ENCODE measurements at regions not wholly inside any gene's neighbourhood (a gene's known extent, or its start where the extent isn't known, plus 50 kb on each side); places are given as distances from the start of the nearest gene placed in this dataset.

DNA sequence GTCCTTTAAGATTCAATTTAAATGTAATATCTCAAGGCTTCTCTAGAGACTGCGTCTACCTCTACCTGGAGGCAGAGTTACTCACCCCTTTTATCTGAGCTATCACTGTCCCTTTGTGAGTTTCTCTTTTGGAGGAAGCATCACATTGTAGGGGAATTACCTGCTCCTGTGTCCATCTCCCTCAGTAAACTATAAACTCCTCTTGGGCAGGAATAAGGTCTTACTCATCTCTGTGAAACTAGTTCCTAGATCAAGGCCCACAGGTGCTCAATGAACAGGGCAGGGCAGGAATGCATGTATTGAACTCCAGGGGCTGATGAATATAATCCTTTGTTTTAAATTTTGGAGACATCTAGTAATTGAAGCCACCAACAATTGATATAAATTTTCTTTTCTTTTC, 139.8 kb upstream of the ERCC6L2 start:
- no peaks in the 10 kb centered on the region for H3K9me3 ChIP-seq
- no peaks in the 10 kb centered on the region for H3K36me3 ChIP-seq
- TF ChIP-seq, protein P1, sequence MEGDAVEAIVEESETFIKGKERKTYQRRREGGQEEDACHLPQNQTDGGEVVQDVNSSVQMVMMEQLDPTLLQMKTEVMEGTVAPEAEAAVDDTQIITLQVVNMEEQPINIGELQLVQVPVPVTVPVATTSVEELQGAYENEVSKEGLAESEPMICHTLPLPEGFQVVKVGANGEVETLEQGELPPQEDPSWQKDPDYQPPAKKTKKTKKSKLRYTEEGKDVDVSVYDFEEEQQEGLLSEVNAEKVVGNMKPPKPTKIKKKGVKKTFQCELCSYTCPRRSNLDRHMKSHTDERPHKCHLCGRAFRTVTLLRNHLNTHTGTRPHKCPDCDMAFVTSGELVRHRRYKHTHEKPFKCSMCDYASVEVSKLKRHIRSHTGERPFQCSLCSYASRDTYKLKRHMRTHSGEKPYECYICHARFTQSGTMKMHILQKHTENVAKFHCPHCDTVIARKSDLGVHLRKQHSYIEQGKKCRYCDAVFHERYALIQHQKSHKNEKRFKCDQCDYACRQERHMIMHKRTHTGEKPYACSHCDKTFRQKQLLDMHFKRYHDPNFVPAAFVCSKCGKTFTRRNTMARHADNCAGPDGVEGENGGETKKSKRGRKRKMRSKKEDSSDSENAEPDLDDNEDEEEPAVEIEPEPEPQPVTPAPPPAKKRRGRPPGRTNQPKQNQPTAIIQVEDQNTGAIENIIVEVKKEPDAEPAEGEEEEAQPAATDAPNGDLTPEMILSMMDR (IDR thresholded peaks at IDR 0.05), result no peak
- H3K4me1 ChIP-seq (ENCODE audit: control insufficient read depth in 1 of 2, low read depth in 2 of 2), result no peaks in the 10 kb centered on the region
- H3K4me3 ChIP-seq, result no peak overlapping the region
- no peaks in the 10 kb centered on the region for H3K27me3 ChIP-seq (replicated peaks; ENCODE audit: insufficient read depth)
- ATAC-seq (ENCODE audit: insufficient number of reproducible peaks, low FRiP score, low read depth) (no peak), DNase-seq (ENCODE audit: low spot score) (no peak)
- no peak overlapping the region for H3K27ac ChIP-seq

DNA sequence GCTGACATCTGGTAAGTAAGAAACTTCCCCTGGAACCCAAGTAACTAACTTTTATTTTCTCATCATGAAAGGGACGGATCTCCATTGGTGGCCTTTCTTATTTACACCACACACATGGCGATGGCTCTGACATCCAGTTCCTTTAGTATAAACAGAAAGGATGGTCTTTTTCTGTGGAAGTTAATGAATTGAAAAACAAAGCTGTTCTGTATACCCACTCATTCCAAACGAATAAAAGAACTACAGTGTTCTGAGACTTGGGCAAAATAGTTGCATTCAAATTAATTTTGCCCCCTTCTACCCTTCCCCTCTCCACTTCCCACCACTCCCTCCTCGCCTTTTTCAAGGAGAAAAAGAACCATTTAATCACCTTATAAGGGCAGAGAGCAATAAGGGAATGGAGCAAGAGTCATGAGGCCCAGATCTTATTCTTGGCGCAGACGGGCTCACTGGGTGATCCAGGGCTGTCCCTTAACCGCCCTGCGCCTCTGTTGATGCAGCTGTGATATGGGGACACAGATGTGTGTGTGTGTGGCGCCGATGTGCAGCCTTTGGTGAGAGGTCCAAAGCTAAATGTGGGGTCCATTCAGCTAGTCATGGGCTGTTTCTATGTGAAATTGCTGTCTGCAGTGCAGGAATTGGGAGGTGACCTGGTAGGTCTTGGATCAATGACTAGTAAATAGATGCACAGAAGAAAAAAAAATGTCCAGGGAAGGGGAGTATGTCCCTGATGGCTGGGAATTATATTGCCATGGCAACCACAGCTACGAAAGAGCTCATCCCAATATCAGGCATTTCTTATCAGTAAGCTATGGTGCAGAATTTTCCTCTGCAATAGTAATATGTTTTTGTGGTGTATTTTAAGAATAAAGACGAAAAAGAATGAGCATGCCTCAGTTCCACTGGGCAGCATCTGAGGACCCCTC, 141.5 kb upstream of the ERCC6L2 start:
- H3K4me1 ChIP-seq (ENCODE audit: control insufficient read depth in 1 of 2, low read depth in 2 of 2), result no peaks in the 10 kb centered on the region
- H3K4me3 ChIP-seq, result no peak overlapping the region
- no peaks in the 10 kb centered on the region for H3K27me3 ChIP-seq (replicated peaks; ENCODE audit: insufficient read depth)
- no peak for ATAC-seq (ENCODE audit: insufficient number of reproducible peaks, low FRiP score, low read depth)
- no peaks in the 10 kb centered on the region for H3K9me3 ChIP-seq
- TF ChIP-seq, protein P1 (IDR thresholded peaks at IDR 0.05), result no peak
- H3K27ac ChIP-seq, result no peak overlapping the region
- no peaks in the 10 kb centered on the region for H3K36me3 ChIP-seq
- no peak for DNase-seq (ENCODE audit: low spot score)

DNA sequence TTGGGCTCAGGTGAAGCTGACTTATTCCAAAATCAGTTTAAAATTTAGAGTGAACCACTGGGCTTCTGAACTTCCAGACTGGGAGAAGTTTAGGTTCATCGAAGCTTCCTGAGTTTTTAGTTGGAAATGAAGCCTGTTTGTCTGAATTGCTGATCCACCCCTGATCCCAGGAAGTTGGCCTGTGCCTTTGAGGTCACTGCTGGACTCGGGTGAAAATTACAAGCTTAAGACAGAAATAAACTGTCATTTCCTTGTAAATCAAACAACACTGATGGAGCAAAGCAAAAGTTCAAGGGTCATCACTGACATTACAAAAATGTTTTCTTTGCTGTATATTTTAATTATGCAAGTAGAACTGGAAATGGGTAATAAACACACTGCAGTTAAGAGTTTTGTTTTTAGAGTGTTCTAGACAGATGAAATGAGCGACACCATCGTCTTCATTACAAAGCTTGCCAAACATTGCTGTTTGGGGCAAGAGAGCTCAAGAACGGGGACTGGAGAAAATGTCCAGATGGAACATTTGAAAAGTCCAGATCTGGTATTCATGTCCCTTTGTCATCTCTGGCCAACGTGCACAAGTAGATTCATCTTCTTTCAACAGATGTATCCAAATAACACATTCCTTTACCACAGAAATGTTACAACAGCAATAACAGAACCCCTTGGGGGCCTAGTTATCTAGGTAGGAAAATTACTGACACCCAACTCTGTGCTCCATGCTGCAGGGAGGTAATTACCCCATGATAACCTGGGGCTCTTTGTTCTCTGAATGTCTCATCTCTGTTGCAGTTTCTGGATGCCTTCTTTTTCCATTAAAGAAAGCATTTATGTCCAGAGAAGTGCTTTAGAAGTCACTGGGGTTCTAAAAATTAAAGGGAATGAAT, 142.4 kb upstream of the ERCC6L2 start:
- ATAC-seq (ENCODE audit: insufficient number of reproducible peaks, low FRiP score, low read depth) (no peak), DNase-seq (ENCODE audit: low spot score) (no peak)
- Histone ChIP-seq H3K4me3 (no peak overlapping the region), H3K27ac (no peak overlapping the region), H3K4me1 (ENCODE audit: control insufficient read depth in 1 of 2, low read depth in 2 of 2) (no peaks in the 10 kb centered on the region), H3K27me3 (replicated peaks; ENCODE audit: insufficient read depth) (no peaks in the 10 kb centered on the region), H3K9me3 (no peaks in the 10 kb centered on the region), H3K36me3 (no peaks in the 10 kb centered on the region)
- TF ChIP-seq, protein P1 (IDR thresholded peaks at IDR 0.05), result no peak

DNA sequence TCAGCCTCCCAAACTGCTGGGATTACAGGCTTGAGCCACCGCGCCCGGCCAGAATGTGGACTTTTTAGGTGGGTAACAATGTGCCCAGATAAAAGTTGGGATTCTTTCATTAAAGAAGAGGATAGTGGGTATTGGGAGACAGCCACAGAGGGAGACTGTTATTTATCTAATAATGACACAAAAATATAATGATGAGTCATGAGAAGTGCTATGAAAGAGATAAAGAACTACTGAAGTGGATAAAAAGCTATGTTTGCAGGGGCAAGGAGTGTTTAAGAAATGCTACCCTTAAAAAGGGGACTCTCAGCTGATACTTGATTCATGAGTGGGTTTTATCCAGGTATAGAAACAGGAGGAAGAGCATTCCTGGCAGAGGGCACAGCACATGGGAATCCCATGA, 143.6 kb upstream of the ERCC6L2 start:
- TF ChIP-seq, protein P1 (IDR thresholded peaks at IDR 0.05), result no peak
- ATAC-seq (ENCODE audit: insufficient number of reproducible peaks, low FRiP score, low read depth), result no peak

More for the DNA sequence above, 143.6 kb upstream of the ERCC6L2 start:
- H3K4me1 ChIP-seq (ENCODE audit: control insufficient read depth in 1 of 2, low read depth in 2 of 2), result no peaks in the 10 kb centered on the region
- no peaks in the 10 kb centered on the region for H3K9me3 ChIP-seq
- H3K36me3 ChIP-seq, result no peaks in the 10 kb centered on the region
- DNase-seq (ENCODE audit: low spot score), result no peak
- no peak overlapping the region for H3K4me3 ChIP-seq
- H3K27ac ChIP-seq, result no peak overlapping the region
- no peaks in the 10 kb centered on the region for H3K27me3 ChIP-seq (replicated peaks; ENCODE audit: insufficient read depth)

Measured in thoracic aorta (tissue), 2 donors.